GM21360 (cell line): ENCODE measurements at regions not wholly inside any gene's neighbourhood (a gene's known extent, or its start where the extent isn't known, plus 50 kb on each side); places are given as distances from the start of the nearest gene placed in this dataset.

Source experiments
- ATAC-seq: cut with Tn5 transposase; IDR thresholded peaks from one replicate; pipeline ENCODE4 v1.9.1; 2021; ENCODE audit warnings: mild to moderate bottlenecking, moderate library complexity; ENCODE audit not compliant: unreplicated experiment

- no peak for ATAC-seq
These were observed 80.1 kb upstream of the TYRP1 start for GRCh38 chr9:12613071-12613470.

GRCh38 chr9:12614488-12614887 lies 78.7 kb upstream of the TYRP1 start:
- ATAC-seq = no peak

- ATAC-seq = no peak
These were observed 74.2 kb upstream of the TYRP1 start for GRCh38 chr9:12618956-12619355.

- ATAC-seq = no peak
These were observed 67.3 kb upstream of the TYRP1 start for GRCh38 chr9:12625844-12626243.

- ATAC-seq = no peak
These were observed 66.1 kb upstream of the TYRP1 start for GRCh38 chr9:12627096-12627495.

GRCh38 chr9:12628546-12628945 lies 64.6 kb upstream of the TYRP1 start:
- ATAC-seq = no peak

GRCh38 chr9:12629067-12629466 lies 64.1 kb upstream of the TYRP1 start:
- no peak for ATAC-seq

GRCh38 chr9:12631866-12632265 lies 61.3 kb upstream of the TYRP1 start:
- no peak for ATAC-seq

GRCh38 chr9:12633016-12633765 lies 60.0 kb upstream of the TYRP1 start:
- ATAC-seq = no peak

- ATAC-seq = peak; percentile 74
These were observed 53.1 kb upstream of the TYRP1 start for GRCh38 chr9:12640016-12640587.

- ATAC-seq = no peak
These were observed 52.1 kb upstream of the TYRP1 start for GRCh38 chr9:12640866-12641636.
